HEK293 (cell line): ENCODE measurements at regions not wholly inside any gene's neighbourhood (a gene's known extent, or its start where the extent isn't known, plus 50 kb on each side); places are given as distances from the start of the nearest gene placed in this dataset.

Experiments
- CTCF ChIP-seq: fragments of 450-650 bp; formaldehyde crosslinking; IDR thresholded peaks from 2 replicates; pipeline ENCODE4 v1.5.1; 2016; ENCODE audit warnings: missing biosample characterization, missing genetic modification characterization
- ZNF302 ChIP-seq: fragments of 450-650 bp; formaldehyde crosslinking; IDR thresholded peaks from 2 replicates; pipeline ENCODE4 v1.5.1; 2016; ENCODE audit warnings: missing biosample characterization, missing genetic modification characterization, low read depth
- ZNF510 ChIP-seq: fragments of 450-650 bp; formaldehyde crosslinking; IDR thresholded peaks from 2 replicates; pipeline ENCODE4 v1.5.1; 2018; ENCODE audit warnings: mild to moderate bottlenecking, missing genetic modification characterization, missing biosample characterization; ENCODE audit not compliant: insufficient replicate concordance

DNA sequence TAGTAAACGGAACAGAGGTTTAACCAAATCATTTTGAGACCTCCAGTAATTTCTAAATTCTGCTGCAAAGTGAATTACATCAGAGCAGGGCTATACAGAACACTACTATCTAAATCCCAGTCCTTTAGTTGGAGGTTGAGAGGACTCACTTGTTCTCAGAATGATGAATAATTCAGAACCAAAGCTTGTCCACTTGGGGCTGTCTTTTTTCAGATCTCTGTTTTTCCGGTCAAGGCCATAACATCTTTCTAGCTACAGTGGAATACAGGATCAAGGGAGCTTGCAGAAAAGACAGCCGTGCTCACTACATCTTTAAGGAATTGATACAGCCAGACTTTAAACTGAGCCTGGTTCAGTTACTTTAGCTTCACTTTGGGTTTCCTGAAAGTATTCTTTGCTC, 194.5 kb downstream of the EFHB start:
- TF ChIP-seq CTCF (tag by site-specific recombination) (no peak), ZNF302 (tag by site-specific recombination) (no peak), ZNF510 (tag by site-specific recombination) (no peak)
